Stimulated activated CD4-positive, alpha-beta T cell treated with anti-CD3 and anti-CD28 coated beads, Interleukin-4, amount 100 ng/mL, for 4 hours (primary cell): ENCODE measurements at regions not wholly inside any gene's neighbourhood (a gene's known extent, or its start where the extent isn't known, plus 50 kb on each side); places are given as distances from the start of the nearest gene placed in this dataset.

Experiments used
- DNase-seq, 2 experiments: peaks; one replicate each; pipeline ENCODE4 v3.0.0-alpha.2; 2020

- no peak for DNase-seq
Observed at GRCh38 chr15:47553947-47554346, 163.4 kb upstream of the SEMA6D start.

- DNase-seq: no peak
Observed at GRCh38 chr15:47561102-47561501, 156.2 kb upstream of the SEMA6D start.

GRCh38 chr15:47565949-47566348 lies 151.4 kb upstream of the SEMA6D start:
- DNase-seq: no peak

GRCh38 chr15:47566610-47567009 lies 150.7 kb upstream of the SEMA6D start:
- no peak for DNase-seq

GRCh38 chr15:47568030-47568429 lies 149.3 kb upstream of the SEMA6D start:
- DNase-seq: no peak

- no peak for DNase-seq
Observed at GRCh38 chr15:47570044-47570443, 147.3 kb upstream of the SEMA6D start.

- no peak for DNase-seq
Observed at GRCh38 chr15:47570451-47570850, 146.9 kb upstream of the SEMA6D start.

GRCh38 chr15:47570881-47571640 lies 146.2 kb upstream of the SEMA6D start:
- DNase-seq: no peak

GRCh38 chr15:47573673-47574072 lies 143.6 kb upstream of the SEMA6D start:
- DNase-seq: no peak

GRCh38 chr15:47577000-47577399 lies 140.3 kb upstream of the SEMA6D start:
- no peak for DNase-seq

GRCh38 chr15:47577461-47577860 lies 139.8 kb upstream of the SEMA6D start:
- DNase-seq: no peak

GRCh38 chr15:47582233-47582632 lies 135.1 kb upstream of the SEMA6D start:
- no peak for DNase-seq

GRCh38 chr15:47584316-47584715 lies 133.0 kb upstream of the SEMA6D start:
- DNase-seq: no peak

GRCh38 chr15:47586653-47587224 lies 130.6 kb upstream of the SEMA6D start:
- no peak for DNase-seq

- DNase-seq: no peak
Observed at GRCh38 chr15:47587940-47588802, 129.1 kb upstream of the SEMA6D start.

GRCh38 chr15:47588958-47589357 lies 128.3 kb upstream of the SEMA6D start:
- DNase-seq: no peak

- DNase-seq: no peak
Observed at GRCh38 chr15:47598996-47599395, 118.3 kb upstream of the SEMA6D start.

- DNase-seq: no peak
Observed at GRCh38 chr15:47599806-47600205, 117.5 kb upstream of the SEMA6D start.

- DNase-seq: no peak
Observed at GRCh38 chr15:47602121-47602520, 115.2 kb upstream of the SEMA6D start.

GRCh38 chr15:47603026-47603425 lies 114.3 kb upstream of the SEMA6D start:
- no peak for DNase-seq

GRCh38 chr15:47607695-47608094 lies 109.6 kb upstream of the SEMA6D start:
- no peak for DNase-seq

- DNase-seq: no peak
Observed at GRCh38 chr15:47609693-47610092, 107.6 kb upstream of the SEMA6D start.

GRCh38 chr15:47610736-47611135 lies 106.6 kb upstream of the SEMA6D start:
- DNase-seq: no peak
